Kidney (tissue), 13 donors: ENCODE measurements at regions not wholly inside any gene's neighbourhood (a gene's known extent, or its start where the extent isn't known, plus 50 kb on each side); places are given as distances from the start of the nearest gene placed in this dataset.
"Not testable (repeated sequence)": the region's sequence is repeated elsewhere in the genome, so short reads cannot be mapped to it uniquely, and the experiment has no call there.

ENCODE experiments used
- DNase-seq, 5 donors: peaks; one replicate each; pipeline ENCODE4 v3.0.0-alpha.2; 2013 to 2020
- FAIRE-seq: peaks from 2 replicates; lab custom pipeline; 2012; peaks lifted over from hg19 to GRCh38; lab: Jason Lieb, UNC
- H3K27ac ChIP-seq, 2 donors: one replicate each; pipeline ENCODE4 v1.7.0; 2013; ENCODE audit warnings: low read depth in 2 of 2, low read length in 2 of 2, inconsistent platforms in 1 of 2
- H3K27me3 ChIP-seq: one replicate; pipeline ENCODE4 v1.7.1; 2013; ENCODE audit warnings: low read length, inconsistent platforms; ENCODE audit not compliant: control insufficient read depth, insufficient read depth
- H3K36me3 ChIP-seq, 3 donors: one replicate each; pipeline versions ENCODE4 v1.7.0 to v1.7.1; 2013; ENCODE audit warnings: low read length in 3 of 3, control low read depth in 1 of 3, inconsistent platforms in 1 of 3; ENCODE audit not compliant: insufficient read depth in 3 of 3, control insufficient read depth in 2 of 3
- H3K4me1 ChIP-seq, 3 donors: one replicate each; pipeline versions ENCODE4 v1.7.0 to v1.7.1; 2013; ENCODE audit warnings: low read length in 3 of 3, inconsistent platforms in 1 of 3, low read depth in 1 of 3; ENCODE audit not compliant: control insufficient read depth in 2 of 3, insufficient read depth in 2 of 3
- H3K4me3 ChIP-seq, 3 donors: one replicate each; pipeline versions ENCODE4 v1.7.0 to v1.8.1; 2013; ENCODE audit warnings: low read length in 3 of 3, control low read depth in 1 of 3, inconsistent platforms in 1 of 3
- H3K9ac ChIP-seq, 3 donors: one replicate each; pipeline versions ENCODE4 v1.7.0 to v1.7.1; 2013; ENCODE audit warnings: low read length in 3 of 3, control low read depth in 1 of 3, inconsistent platforms in 1 of 3
- H3K9me3 ChIP-seq, 3 donors: one replicate each; pipeline versions ENCODE4 v1.7.0 to v1.7.1; 2013; ENCODE audit warnings: low read length in 3 of 3, control low read depth in 1 of 3, inconsistent platforms in 1 of 3; ENCODE audit not compliant: control insufficient read depth in 2 of 3, insufficient read depth in 1 of 3
- CTCF ChIP-seq: IDR thresholded peaks from 3 replicates; pipeline ENCODE4 v1.5.1; 2012; ENCODE audit warnings: mild to moderate bottlenecking, moderate library complexity, borderline replicate concordance; ENCODE audit not compliant: insufficient read depth; ENCODE audit errors: extremely low read depth
- intact Hi-C: fragments of 100-400 bp; cut with DNase I; formaldehyde crosslinking; loops from one replicate; pipeline ENCODE4 v1.11.1; 2022
- donor health status: control.
- donor health status: control.
- donor health status: control.
- donor health status: control.
- donor health status: control.
- donor health status: DM: yes; HTN: yes; CAD: no.
- donor health status: Normal renal cell carcinoma (clear cell type).

- Histone ChIP-seq H3K27ac (no peak overlapping the region), H3K27me3 (no peaks in the 10 kb centered on the region), H3K36me3 (no peaks in the 10 kb centered on the region), H3K9ac (no peak overlapping the region), H3K4me1 (no peaks in the 10 kb centered on the region), H3K4me3 (no peak overlapping the region), H3K9me3 (no peaks in the 10 kb centered on the region)
- intact Hi-C loops = no loop called here
- FAIRE-seq = no peak
- TF ChIP-seq CTCF = no peak
- DNase-seq = no peak
Measured at GRCh38 chr7:14073543-14073942, 84.1 kb upstream of the ETV1 start.

- Histone ChIP-seq H3K36me3 (no peaks in the 10 kb centered on the region), H3K9me3 (no peaks in the 10 kb centered on the region), H3K4me1 (no peaks in the 10 kb centered on the region), H3K9ac (no peak overlapping the region), H3K27ac (no peak overlapping the region), H3K4me3 (no peak overlapping the region), H3K27me3 (no peaks in the 10 kb centered on the region)
- FAIRE-seq = no peak
- intact Hi-C loops = no loop called here
- no peak for TF ChIP-seq CTCF
- DNase-seq = no peak
Measured at GRCh38 chr7:14071045-14071444, 81.6 kb upstream of the ETV1 start.

GRCh38 chr7:14069961-14070360 lies 80.5 kb upstream of the ETV1 start:
- FAIRE-seq = no peak
- no peak overlapping the region for H3K4me3 ChIP-seq
- no peak for TF ChIP-seq CTCF

GRCh38 chr7:14066783-14067182 lies 77.3 kb upstream of the ETV1 start:
- DNase-seq, H3K9me3 ChIP-seq, H3K36me3 ChIP-seq, intact Hi-C loops, H3K4me1 ChIP-seq, H3K9ac ChIP-seq, H3K4me3 ChIP-seq, H3K27ac ChIP-seq, H3K27me3 ChIP-seq, FAIRE-seq: not testable (repeated sequence)

More at GRCh38 chr7:14069961-14070360, 80.5 kb upstream of the ETV1 start:
- H3K27ac ChIP-seq = no peak overlapping the region
- H3K9me3 ChIP-seq = no peaks in the 10 kb centered on the region
- no peaks in the 10 kb centered on the region for H3K27me3 ChIP-seq
- intact Hi-C loops = no loop called here
- no peaks in the 10 kb centered on the region for H3K4me1 ChIP-seq
- H3K9ac ChIP-seq = no peak overlapping the region
- H3K36me3 ChIP-seq = no peaks in the 10 kb centered on the region
- no peak for DNase-seq
